IMR-90 (cell line): ENCODE measurements at regions not wholly inside any gene's neighbourhood (a gene's known extent, or its start where the extent isn't known, plus 50 kb on each side); places are given as distances from the start of the nearest gene placed in this dataset.

Experiments used
- ATAC-seq: fragments of 200-7000 bp; cut with Tn5 transposase; 2 replicates; pipeline ENCODE4 v1.9.1; 2020; ENCODE audit warnings: low read depth, mild to moderate bottlenecking, moderate library complexity
- BruUV-seq: library from RNA; stranded (reverse); fragments of 400-500 nt; replicated peaks from 2 replicates; lab custom pipeline; 2021; lab: Mats Ljungman, UMichigan
- CTCF ChIA-PET: fragments of 300-600 bp; formaldehyde crosslinking; extraction: SDS; loops from one replicate; lab custom pipeline; 2021; ENCODE audit warnings: antibody characterized with exemption; lab: Yijun Ruan, JAX
- POLR2A ChIA-PET: fragments of 300-600 bp; sonication (Branson Sonifier 250); formaldehyde crosslinking; loops from one replicate; lab custom pipeline; 2022; ENCODE audit warnings: antibody characterized with exemption; ENCODE audit not compliant: unreplicated experiment; lab: Charles Lee
- DNase-seq: peaks from one replicate; pipeline ENCODE4 v3.0.0; 2013
- H2AFZ ChIP-seq: replicated peaks from 2 replicates; pipeline ENCODE3; 2013; ENCODE audit warnings: low read length, mild to moderate bottlenecking; ENCODE audit not compliant: poor library complexity
- H2AK5ac ChIP-seq: 2 replicates; pipeline ENCODE4 v1.6.1; 2013; ENCODE audit warnings: low read depth, low read length, inconsistent platforms
- H2AK9ac ChIP-seq: replicated peaks from 2 replicates; pipeline ENCODE3; 2013; ENCODE audit warnings: mild to moderate bottlenecking, low read depth, low read length, moderate library complexity; ENCODE audit not compliant: poor library complexity
- H2BK120ac ChIP-seq: 2 replicates; pipeline ENCODE4 v1.6.1; 2013; ENCODE audit warnings: low read depth, low read length, inconsistent platforms
- H2BK15ac ChIP-seq: 3 replicates; pipeline ENCODE4 v1.6.1; 2013; ENCODE audit warnings: low read depth, low read length, inconsistent platforms
- H2BK20ac ChIP-seq: 2 replicates; pipeline ENCODE4 v1.6.1; 2013; ENCODE audit warnings: low read depth, mild to moderate bottlenecking, inconsistent platforms, low read length, moderate library complexity
- H2BK5ac ChIP-seq: 2 replicates; pipeline ENCODE4 v1.6.1; 2013; ENCODE audit warnings: mild to moderate bottlenecking, low read depth, low read length, inconsistent platforms; ENCODE audit not compliant: poor library complexity, severe bottlenecking
- H3K14ac ChIP-seq: replicated peaks from 2 replicates; pipeline ENCODE4 v1.6.1; 2013; ENCODE audit warnings: low read depth, low read length, inconsistent platforms
- H3K18ac ChIP-seq: 2 replicates; pipeline ENCODE4 v1.6.1; 2013; ENCODE audit warnings: low read depth, low read length, control low read depth
- H3K23ac ChIP-seq: 2 replicates; pipeline ENCODE4 v1.6.1; 2013; ENCODE audit warnings: low read depth, low read length, inconsistent platforms
- H3K27ac ChIP-seq: 2 replicates; pipeline ENCODE4 v1.5.1; 2013; ENCODE audit warnings: mild to moderate bottlenecking, control low read depth, low read length; ENCODE audit not compliant: insufficient read depth
- H3K27me3 ChIP-seq: 2 replicates; pipeline ENCODE4 v1.6.1; 2013; ENCODE audit warnings: low read length; ENCODE audit not compliant: control insufficient read depth, insufficient read depth
- H3K36me3 ChIP-seq: 2 replicates; pipeline ENCODE4 v1.6.1; 2013; ENCODE audit warnings: low read length, mixed read lengths; ENCODE audit not compliant: control insufficient read depth, insufficient read depth
- H3K4ac ChIP-seq: 2 replicates; pipeline ENCODE4 v1.6.1; 2013; ENCODE audit warnings: low read depth, low read length, inconsistent platforms
- H3K4me1 ChIP-seq: 2 replicates; pipeline ENCODE4 v1.6.1; 2013; ENCODE audit warnings: low read length, mixed read lengths; ENCODE audit not compliant: control insufficient read depth, insufficient read depth
- H3K4me2 ChIP-seq: 2 replicates; pipeline ENCODE4 v1.6.1; 2013; ENCODE audit warnings: low read depth, mild to moderate bottlenecking, control low read depth, low read length, moderate library complexity
- H3K4me3 ChIP-seq: 2 replicates; pipeline ENCODE4 v1.5.1; 2013; ENCODE audit warnings: low read depth, mild to moderate bottlenecking, control low read depth, low read length, moderate library complexity; ENCODE audit not compliant: insufficient read depth
- H3K56ac ChIP-seq: 2 replicates; pipeline ENCODE4 v1.6.1; 2013; ENCODE audit warnings: low read length, inconsistent platforms; ENCODE audit not compliant: insufficient read depth; ENCODE audit errors: extremely low read depth
- H3K79me1 ChIP-seq, 2 experiments: 2 replicates each; pipeline ENCODE4 v1.6.1; 2013; ENCODE audit warnings: low read length in 2 of 2, inconsistent platforms in 1 of 2, low read depth in 1 of 2
- H3K9ac ChIP-seq: 2 replicates; pipeline ENCODE4 v1.6.1; 2013; ENCODE audit warnings: low read depth, low read length, control low read depth
- H3K9me1 ChIP-seq: 2 replicates; pipeline ENCODE4 v1.6.1; 2013; ENCODE audit warnings: low read length, inconsistent platforms; ENCODE audit not compliant: insufficient read depth
- H3K9me3 ChIP-seq: 2 replicates; pipeline ENCODE4 v1.6.1; 2013; ENCODE audit warnings: low read length; ENCODE audit not compliant: control insufficient read depth, insufficient read depth
- H4K20me1 ChIP-seq: 2 replicates; pipeline ENCODE4 v1.6.1; 2013; ENCODE audit warnings: low read length, inconsistent platforms; ENCODE audit not compliant: insufficient read depth
- H4K5ac ChIP-seq: 2 replicates; pipeline ENCODE4 v1.6.1; 2013; ENCODE audit warnings: mild to moderate bottlenecking, low read depth, low read length, control low read depth
- H4K8ac ChIP-seq, 2 experiments: 2 replicates each; pipeline ENCODE4 v1.6.1; 2013; ENCODE audit warnings: low read depth in 2 of 2, low read length in 2 of 2, control low read depth in 1 of 2, inconsistent platforms in 1 of 2
- H4K91ac ChIP-seq: 2 replicates; pipeline ENCODE4 v1.6.1; 2013; ENCODE audit warnings: low read depth, low read length, inconsistent platforms; ENCODE audit not compliant: insufficient read depth
- BHLHE40 ChIP-seq: fragments of 150-350 bp; IDR thresholded peaks from 2 replicates; pipeline ENCODE4 v1.6.1; 2016; ENCODE audit warnings: mild to moderate bottlenecking, low read depth, low read length
- CEBPB ChIP-seq: IDR thresholded peaks from 2 replicates; pipeline ENCODE4 v1.6.1; 2012; ENCODE audit warnings: low read depth, low read length, improper control_type of control experiment
- CHD1 ChIP-seq: IDR thresholded peaks from 2 replicates; pipeline ENCODE4 v1.6.1; 2012; ENCODE audit warnings: low read depth, low read length, improper control_type of control experiment
- ELK1 ChIP-seq: fragments of 150-350 bp; IDR thresholded peaks from 2 replicates; pipeline ENCODE4 v1.6.1; 2016; ENCODE audit warnings: low read depth, mild to moderate bottlenecking, low read length, moderate library complexity, borderline replicate concordance
- FOS ChIP-seq: fragments of 150-350 bp; IDR thresholded peaks from 2 replicates; pipeline ENCODE4 v1.6.1; 2016; ENCODE audit warnings: low read depth, low read length
- MAFK ChIP-seq: IDR thresholded peaks from 2 replicates; pipeline ENCODE4 v1.6.1; 2012; ENCODE audit warnings: low read depth, low read length, improper control_type of control experiment
- MXI1 ChIP-seq: IDR thresholded peaks from 2 replicates; pipeline ENCODE4 v1.6.1; 2012; ENCODE audit warnings: low read depth, mild to moderate bottlenecking, low read length, moderate library complexity, borderline replicate concordance
- POLR2A ChIP-seq: IDR thresholded peaks from 2 replicates; pipeline ENCODE4 v1.6.1; 2012; ENCODE audit warnings: mild to moderate bottlenecking, low read depth, low read length
- RAD21 ChIP-seq: IDR thresholded peaks from 2 replicates; pipeline ENCODE4 v1.6.1; 2012; ENCODE audit warnings: low read length, improper control_type of control experiment
- RCOR1 ChIP-seq: IDR thresholded peaks from 2 replicates; pipeline ENCODE4 v1.6.1; 2012; ENCODE audit warnings: mild to moderate bottlenecking, low read length, improper control_type of control experiment; ENCODE audit not compliant: insufficient replicate concordance
- RFX5 ChIP-seq: IDR thresholded peaks from 2 replicates; pipeline ENCODE4 v1.8.0; 2012; ENCODE audit warnings: low read depth, mild to moderate bottlenecking, low read length, moderate library complexity
- SMC3 ChIP-seq: fragments of 150-350 bp; IDR thresholded peaks from 2 replicates; pipeline ENCODE4 v1.6.1; 2016; ENCODE audit warnings: low read depth, mild to moderate bottlenecking, antibody characterized with exemption, low read length, moderate library complexity
- WGBS, 2 experiments: methylation state at CpG; one replicate each; pipeline versions ENCODE4 v1.1.5 to v1.1.7; 2013; ENCODE audit warnings: missing lambda C conversion rate in 2 of 2; ENCODE audit not compliant: insufficient read length in 1 of 2; ENCODE audit errors: extremely low coverage in 2 of 2; 5-methylcytosine and 5-hydroxymethylcytosine counted together
- dilution Hi-C: fragments of 300-500 bp; cut with HindIII; formaldehyde crosslinking; loops from one replicate; pipeline ENCODE4 v1.14.3; 2018; ENCODE audit warnings: low sequenced_read_pairs; ENCODE audit not compliant: unreplicated experiment
- in situ Hi-C: fragments of 300-500 bp; cut with MboI; formaldehyde crosslinking; loops from 3 replicates; pipeline ENCODE4 v1.14.3; 2019; ENCODE audit warnings: low sequenced_read_pairs, inconsistent platforms, mixed read lengths
- intact Hi-C: fragments of 100-400 bp; cut with micrococcal nuclease; formaldehyde crosslinking; loops from 2 replicates; pipeline ENCODE4 v1.10.0; 2022
- TF ChIP-seq, protein P1 (sequence below): fragments of 150-350 bp; IDR thresholded peaks from 2 replicates; pipeline ENCODE4 v1.6.1; 2017; ENCODE audit warnings: mild to moderate bottlenecking, antibody characterized with exemption, low read length, low read depth

DNA sequence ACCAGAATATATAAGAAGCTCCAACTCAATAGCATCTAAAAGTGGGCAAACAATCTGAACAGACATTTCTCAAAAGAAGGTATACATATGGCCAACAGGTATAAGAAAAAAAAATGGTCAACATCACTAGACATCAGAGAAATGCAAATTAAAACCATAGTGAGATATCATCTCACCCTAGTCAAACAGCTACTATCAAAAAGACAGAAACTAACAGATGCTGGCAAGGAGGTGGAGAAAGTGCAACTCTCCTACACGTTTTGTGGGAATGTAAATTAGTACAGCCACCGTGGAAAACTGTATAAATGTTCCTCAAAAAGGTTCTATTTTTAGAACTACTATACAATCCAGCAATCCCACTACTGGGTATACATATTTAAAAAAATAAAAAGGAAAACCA lies 199.9 kb upstream of the SMC2 start:
- H3K9me3 ChIP-seq = no peaks in the 10 kb centered on the region
- H2BK120ac ChIP-seq = no peak overlapping the region
- no peak for TF ChIP-seq BHLHE40
- TF ChIP-seq RFX5 = no peak
- TF ChIP-seq RAD21 = no peak
- TF ChIP-seq CEBPB = no peak
- TF ChIP-seq MXI1 = no peak
- TF ChIP-seq MAFK = no peak
- no peak for TF ChIP-seq SMC3
- TF ChIP-seq FOS = no peak
- TF ChIP-seq RCOR1 = no peak
- TF ChIP-seq POLR2A = no peak
- TF ChIP-seq, protein P1, sequence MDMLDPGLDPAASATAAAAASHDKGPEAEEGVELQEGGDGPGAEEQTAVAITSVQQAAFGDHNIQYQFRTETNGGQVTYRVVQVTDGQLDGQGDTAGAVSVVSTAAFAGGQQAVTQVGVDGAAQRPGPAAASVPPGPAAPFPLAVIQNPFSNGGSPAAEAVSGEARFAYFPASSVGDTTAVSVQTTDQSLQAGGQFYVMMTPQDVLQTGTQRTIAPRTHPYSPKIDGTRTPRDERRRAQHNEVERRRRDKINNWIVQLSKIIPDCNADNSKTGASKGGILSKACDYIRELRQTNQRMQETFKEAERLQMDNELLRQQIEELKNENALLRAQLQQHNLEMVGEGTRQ = no peak
- TF ChIP-seq CHD1 = no peak
- no peak for TF ChIP-seq ELK1
- no peak overlapping the region for H4K8ac ChIP-seq
- H3K9me1 ChIP-seq = no peaks in the 10 kb centered on the region
- no peak overlapping the region for H3K56ac ChIP-seq
- no TSS peak for BruUV-seq
- no peak overlapping the region for H2BK20ac ChIP-seq
- in situ Hi-C loops (no loop called here), dilution Hi-C loops (no loop called here), intact Hi-C loops (no loop called here)
- H3K9ac ChIP-seq = no peak overlapping the region
- no peak overlapping the region for H2AFZ ChIP-seq
- no peak overlapping the region for H3K4ac ChIP-seq
- H3K4me2 ChIP-seq = no peak overlapping the region
- no CpG with 5 or more reads among the region's 2 CpGs for WGBS, 2 experiments
- H4K5ac ChIP-seq = no peak overlapping the region
- no peak overlapping the region for H3K23ac ChIP-seq
- H2AK5ac ChIP-seq = no peak overlapping the region
- no peaks in the 10 kb centered on the region for H3K79me1 ChIP-seq
- H3K27me3 ChIP-seq = no peaks in the 10 kb centered on the region
- H3K4me3 ChIP-seq = no peak overlapping the region
- ATAC-seq (no peak), DNase-seq (no peak)
- no peaks in the 10 kb centered on the region for H3K4me1 ChIP-seq
- H2AK9ac ChIP-seq = no peak overlapping the region
- H3K27ac ChIP-seq = no peak overlapping the region
- no peaks in the 10 kb centered on the region for H4K20me1 ChIP-seq
- POLR2A ChIA-PET = no interaction called here
- H2BK15ac ChIP-seq = no peak overlapping the region
- no peak overlapping the region for H3K18ac ChIP-seq
- H3K14ac ChIP-seq = no peak overlapping the region
- H2BK5ac ChIP-seq = no peak overlapping the region
- no peak overlapping the region for H4K91ac ChIP-seq
- H3K36me3 ChIP-seq = no peaks in the 10 kb centered on the region
- CTCF ChIA-PET = no interaction called here
